ENCODE measurements at regions not wholly inside any gene's neighbourhood (a gene's known extent, or its start where the extent isn't known, plus 50 kb on each side); places are given as distances from the start of the nearest gene placed in this dataset.

- H3K4me2 ChIP-seq (ENCODE audit: control insufficient read depth, extremely low read depth, insufficient read depth, low read depth, low read length): no peak overlapping the region
- H3K9me1 ChIP-seq (ENCODE audit: control insufficient read depth, extremely low read depth, insufficient read depth, low read length): no peaks in the 10 kb centered on the region
- H4K20me1 ChIP-seq (ENCODE audit: control insufficient read depth, extremely low read depth, insufficient read depth, low read length): no peaks in the 10 kb centered on the region
- H3K9ac ChIP-seq (ENCODE audit: control insufficient read depth, extremely low read depth, insufficient read depth, low read length): no peak overlapping the region
- no peak overlapping the region for H3K27ac ChIP-seq (ENCODE audit: control insufficient read depth, insufficient read depth, low read length)
- H3K79me2 ChIP-seq (ENCODE audit: control insufficient read depth, insufficient read depth, low read length): no peaks in the 10 kb centered on the region
- H3K4me3 ChIP-seq (ENCODE audit: control insufficient read depth in 2 of 3, extremely low read depth in 1 of 3, insufficient read depth in 2 of 3, low read depth in 1 of 3, low read length in 3 of 3): no peak overlapping the region
- no peak for DNase-seq (ENCODE audit: low read depth, low spot score)
- H3K36me3 ChIP-seq (ENCODE audit: control insufficient read depth in 2 of 2, extremely low read depth in 1 of 2, insufficient read depth in 2 of 2, low read length in 2 of 2): no peaks in the 10 kb centered on the region
- no peak overlapping the region for H2AFZ ChIP-seq (ENCODE audit: control insufficient read depth, low read length)
- dilution Hi-C loops (cut with MboI; ENCODE audit: extremely low pct_ligation_motif_present, low sequenced_read_pairs): no loop called here
- no peaks in the 10 kb centered on the region for H3K27me3 ChIP-seq (ENCODE audit: control insufficient read depth, extremely low read depth, insufficient read depth, low read length)
- TF ChIP-seq CTCF (optimal IDR thresholded peaks at IDR 0.05 in 1 of 3, IDR thresholded peaks at IDR 0.05 in 1 of 3, conservative IDR thresholded peaks at IDR 0.05 in 1 of 3; ENCODE audit: extremely low read depth in 1 of 3, insufficient read depth in 2 of 3, low read length in 3 of 3) (no peak), EZH2 (IDR thresholded peaks at IDR 0.05; ENCODE audit: low read length) (no peak)
- no peaks in the 10 kb centered on the region for H3K9me3 ChIP-seq (ENCODE audit: control insufficient read depth, low read depth, low read length)
- FAIRE-seq: no peak
- no peaks in the 10 kb centered on the region for H3K4me1 ChIP-seq (ENCODE audit: control insufficient read depth, extremely low read depth, insufficient read depth, low read length)
Measured at GRCh38 chr2:6780765-6781274, 84.9 kb downstream of the CMPK2 start.

GRCh38 chr2:6782517-6783237 is 83.0 kb downstream of the CMPK2 start:
- Histone ChIP-seq H2AFZ (ENCODE audit: control insufficient read depth, low read length) (no peak overlapping the region), H3K36me3 (ENCODE audit: control insufficient read depth in 2 of 2, extremely low read depth in 1 of 2, insufficient read depth in 2 of 2, low read length in 2 of 2) (no peaks in the 10 kb centered on the region), H3K4me1 (ENCODE audit: control insufficient read depth, extremely low read depth, insufficient read depth, low read length) (no peaks in the 10 kb centered on the region), H3K27me3 (ENCODE audit: control insufficient read depth, extremely low read depth, insufficient read depth, low read length) (no peaks in the 10 kb centered on the region), H3K79me2 (ENCODE audit: control insufficient read depth, insufficient read depth, low read length) (no peaks in the 10 kb centered on the region), H3K9ac (ENCODE audit: control insufficient read depth, extremely low read depth, insufficient read depth, low read length) (no peak overlapping the region), H4K20me1 (ENCODE audit: control insufficient read depth, extremely low read depth, insufficient read depth, low read length) (no peaks in the 10 kb centered on the region), H3K9me3 (ENCODE audit: control insufficient read depth, low read depth, low read length) (no peaks in the 10 kb centered on the region), H3K4me2 (ENCODE audit: control insufficient read depth, extremely low read depth, insufficient read depth, low read depth, low read length) (no peak overlapping the region), H3K27ac (ENCODE audit: control insufficient read depth, insufficient read depth, low read length) (no peak overlapping the region), H3K9me1 (ENCODE audit: control insufficient read depth, extremely low read depth, insufficient read depth, low read length) (no peaks in the 10 kb centered on the region), H3K4me3 (ENCODE audit: control insufficient read depth in 2 of 3, extremely low read depth in 1 of 3, insufficient read depth in 2 of 3, low read depth in 1 of 3, low read length in 3 of 3) (no peak overlapping the region)
- DNase-seq (ENCODE audit: low read depth, low spot score): no peak
- dilution Hi-C loops (cut with MboI; ENCODE audit: extremely low pct_ligation_motif_present, low sequenced_read_pairs): no loop called here
- FAIRE-seq: no peak
- TF ChIP-seq EZH2 (IDR thresholded peaks at IDR 0.05; ENCODE audit: low read length) (no peak), CTCF (optimal IDR thresholded peaks at IDR 0.05 in 1 of 3, IDR thresholded peaks at IDR 0.05 in 1 of 3, conservative IDR thresholded peaks at IDR 0.05 in 1 of 3; ENCODE audit: extremely low read depth in 1 of 3, insufficient read depth in 2 of 3, low read length in 3 of 3) (no peak)
